Breast epithelium (tissue), 3 donors: ENCODE measurements at regions not wholly inside any gene's neighbourhood (a gene's known extent, or its start where the extent isn't known, plus 50 kb on each side); places are given as distances from the start of the nearest gene placed in this dataset.

Experiments used
- CTCF ChIP-seq, 3 donors: fragments of 450-650 bp; IDR thresholded peaks; one replicate each; pipeline ENCODE4 v1.5.1; 2016 to 2017; ENCODE audit warnings: antibody characterized with exemption in 3 of 3, mild to moderate bottlenecking in 3 of 3, moderate library complexity in 3 of 3
- POLR2AphosphoS5 ChIP-seq, 3 donors: sonication (generic); formaldehyde crosslinking; IDR thresholded peaks; one replicate each; pipeline ENCODE4 v1.6.1; 2017; ENCODE audit warnings: antibody characterized with exemption in 3 of 3

GRCh38 chrX:98481636-98482035 lies 1597.9 kb downstream of the RPA4 start:
- no peak for TF ChIP-seq CTCF (IDR thresholded peaks at IDR 0.05)
- TF ChIP-seq POLR2AphosphoS5 (IDR thresholded peaks at IDR 0.05), result no peak
